NCI-H1694 (cell line): ENCODE measurements at regions not wholly inside any gene's neighbourhood (a gene's known extent, or its start where the extent isn't known, plus 50 kb on each side); places are given as distances from the start of the nearest gene placed in this dataset.
"Not testable (repeated sequence)": the region's sequence is repeated elsewhere in the genome, so short reads cannot be mapped to it uniquely, and the experiment has no call there.

Experiments used
- DNase-seq: peaks from one replicate; lab custom pipeline; 2025; lab: John Stamatoyannopoulos, UW

- no peak for DNase-seq
Measured at GRCh38 chr4:128565565-128566186, 243.8 kb upstream of the JADE1 start.

GRCh38 chr4:128565054-128565453, 244.4 kb upstream of the JADE1 start:
- DNase-seq: no peak

GRCh38 chr4:128564081-128564630, 245.3 kb upstream of the JADE1 start:
- no peak for DNase-seq

DNA sequence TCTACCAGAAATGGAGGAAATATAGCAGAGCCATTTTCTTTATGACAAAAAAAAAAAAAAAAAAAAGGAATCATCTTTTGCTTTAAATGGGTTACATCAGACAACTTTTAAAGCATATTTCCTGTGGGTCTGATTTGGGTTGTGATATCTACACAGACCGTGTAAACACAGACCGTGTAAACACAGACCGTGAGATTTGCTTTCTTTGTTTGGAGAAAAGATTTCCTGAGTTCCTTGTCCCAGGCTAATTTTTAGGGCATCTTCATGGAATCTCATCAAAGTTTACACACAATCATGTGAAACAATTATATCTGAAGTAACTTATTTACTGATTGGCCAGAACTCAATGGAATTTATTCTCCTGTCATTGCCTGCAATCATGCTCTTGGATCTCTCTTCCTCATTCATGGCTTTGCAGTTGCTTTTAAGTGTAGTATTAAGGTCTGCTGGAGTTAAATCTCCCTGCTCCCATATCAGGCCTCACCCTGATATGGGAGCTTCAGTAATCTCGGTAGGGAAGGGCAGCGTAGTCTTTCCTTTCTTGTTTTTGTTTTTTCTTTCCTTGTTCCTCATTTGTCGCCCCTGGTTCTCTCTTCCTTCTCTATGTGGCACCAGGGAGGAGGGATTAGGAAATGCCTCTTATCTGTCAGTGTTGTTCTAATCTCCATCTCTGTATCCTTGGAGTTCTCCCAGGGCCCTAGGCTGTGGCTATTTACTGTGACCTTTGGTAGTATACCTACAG, 248.6 kb upstream of the JADE1 start:
- no peak for DNase-seq

- DNase-seq: no peak
Measured at GRCh38 chr4:128558896-128559679, 250.4 kb upstream of the JADE1 start.

DNA sequence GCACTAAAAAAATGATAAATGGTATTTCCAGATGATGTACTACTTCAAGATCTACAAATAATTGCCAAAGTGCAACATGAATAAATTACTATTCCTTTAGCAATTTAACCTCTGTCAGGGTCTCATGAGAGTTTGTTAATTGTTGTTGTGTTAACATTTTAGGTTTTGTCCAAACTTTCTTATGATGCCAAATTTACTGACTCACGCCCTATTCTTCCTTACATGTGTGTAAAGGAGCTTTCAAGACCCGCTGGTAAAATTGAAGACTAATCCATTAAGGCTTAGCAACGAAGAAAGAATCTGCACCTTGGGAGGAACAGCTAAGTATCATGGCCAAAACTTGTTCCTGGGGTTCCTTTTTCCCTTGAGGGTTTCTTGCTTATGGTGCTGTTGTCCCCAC, 252.7 kb upstream of the JADE1 start:
- DNase-seq: no peak

- DNase-seq: no peak
Measured at GRCh38 chr4:128553686-128554515, 255.6 kb upstream of the JADE1 start.

GRCh38 chr4:128552586-128552907, 257.0 kb upstream of the JADE1 start:
- DNase-seq: no peak

DNA sequence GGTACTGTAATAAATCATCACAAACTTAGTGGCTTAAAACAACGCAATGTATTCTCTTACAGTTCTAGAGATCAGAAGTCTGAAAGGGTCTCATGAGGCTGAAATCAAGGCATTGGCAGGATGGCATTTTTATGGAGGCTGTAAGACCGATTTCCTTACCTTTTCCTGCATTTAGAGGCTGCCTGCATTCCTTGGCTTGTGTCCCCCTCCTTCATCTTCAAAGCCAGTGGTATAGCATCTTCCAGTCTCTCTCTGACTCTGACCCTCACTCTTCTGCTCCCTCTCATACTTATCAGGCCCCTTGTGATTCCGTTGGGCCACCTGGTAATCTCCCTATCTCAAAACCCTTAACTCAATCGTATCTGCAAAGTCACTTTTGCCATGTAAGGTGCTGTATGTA, 258.2 kb upstream of the JADE1 start:
- DNase-seq: no peak

DNA sequence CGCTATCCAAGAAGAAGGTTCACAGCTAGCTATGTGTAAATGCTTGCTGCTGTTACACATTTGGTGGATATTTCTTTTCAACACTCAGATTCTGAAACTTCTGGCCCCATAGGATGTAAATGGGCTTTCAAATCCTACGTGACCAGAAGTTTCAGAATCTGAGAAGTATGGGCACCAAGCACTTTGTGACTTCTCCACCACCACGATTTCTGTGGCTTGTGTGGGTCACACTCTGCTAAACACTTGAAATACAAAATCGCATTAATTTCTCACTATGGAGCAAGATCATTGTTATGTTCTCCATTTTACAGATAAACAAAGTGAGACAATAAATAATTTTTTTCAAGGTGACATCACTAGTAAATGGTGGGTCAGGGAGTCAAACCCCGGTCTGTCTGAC, 259.4 kb upstream of the JADE1 start:
- no peak for DNase-seq

DNA sequence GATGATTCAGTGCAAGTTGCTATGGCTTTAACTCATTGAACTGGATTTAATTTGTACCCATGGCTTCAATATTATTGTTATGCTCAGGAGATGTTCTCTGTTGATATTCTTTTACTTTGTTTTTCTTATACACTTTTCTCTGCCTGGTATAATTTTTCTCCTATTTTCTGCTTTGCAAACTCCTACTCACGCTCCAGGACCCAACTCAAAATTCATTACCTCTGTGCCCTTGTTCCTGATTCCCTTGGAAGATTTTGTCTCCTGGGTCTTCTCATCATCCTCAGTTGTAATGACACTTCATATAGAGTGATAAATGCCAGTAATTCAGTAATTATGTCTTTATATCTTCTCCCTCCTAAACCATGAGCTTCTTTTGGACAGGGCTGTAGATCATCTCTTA, 259.9 kb upstream of the JADE1 start:
- DNase-seq: no peak

GRCh38 chr4:128548381-128548780, 260.8 kb upstream of the PGRMC2 start:
- no peak for DNase-seq

DNA sequence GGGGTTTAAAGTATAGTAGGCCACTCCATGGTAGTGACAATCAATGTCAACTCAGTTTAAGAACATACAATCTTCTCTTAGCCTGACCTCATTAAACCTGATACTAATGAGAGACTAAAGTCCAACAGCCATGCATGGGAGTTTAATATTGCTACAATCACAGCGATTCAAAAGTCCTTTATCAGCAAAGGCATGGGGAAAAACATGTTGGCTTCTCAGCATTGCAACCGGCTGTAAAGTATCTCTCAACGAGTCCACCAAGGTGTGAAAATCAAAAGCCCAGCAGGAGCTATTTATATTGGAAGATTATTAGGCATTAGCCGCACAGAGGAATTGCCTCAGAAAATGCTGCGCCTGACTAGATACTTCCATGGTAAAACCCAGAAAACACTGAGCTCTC, 256.7 kb upstream of the PGRMC2 start:
- DNase-seq: no peak

DNA sequence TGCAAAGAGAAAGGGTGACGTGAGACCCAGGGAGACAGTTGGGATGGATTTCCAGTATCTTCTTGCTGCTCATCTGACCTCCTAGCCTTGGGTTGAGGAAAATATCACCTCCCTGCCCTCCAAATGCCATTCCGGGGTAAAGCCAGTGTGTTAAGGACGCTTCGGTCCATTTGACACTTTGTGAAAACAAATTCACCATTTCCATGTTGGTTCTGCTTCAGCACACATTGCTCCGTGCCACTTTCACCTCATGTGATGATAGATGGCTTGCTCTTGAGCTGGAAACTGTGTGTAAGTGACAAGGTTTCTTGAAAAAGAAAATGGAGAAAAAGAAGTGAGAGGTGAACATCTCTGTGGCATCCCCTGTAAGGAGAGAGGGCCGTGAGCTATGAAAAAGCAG, 256.1 kb upstream of the PGRMC2 start:
- no peak for DNase-seq

DNA sequence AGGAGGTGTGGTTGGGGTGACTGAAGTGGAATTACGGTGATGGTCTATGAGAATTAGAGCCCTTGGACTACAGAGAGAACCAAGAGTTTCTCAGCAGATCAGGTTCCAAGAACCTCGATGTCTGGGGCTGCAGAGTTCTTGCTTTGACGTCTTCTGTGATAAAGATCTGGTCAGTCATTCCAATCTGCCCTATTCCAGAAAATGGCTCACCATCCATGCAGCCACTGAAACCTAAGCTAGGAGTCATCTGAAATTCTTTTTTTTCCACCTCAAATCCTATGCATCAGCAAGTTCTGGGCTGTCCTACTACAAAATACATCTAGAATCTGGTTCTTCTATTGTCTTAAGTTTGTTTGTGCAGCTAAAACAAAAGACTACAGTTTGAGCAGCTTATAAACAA, 254.4 kb upstream of the PGRMC2 start:
- DNase-seq: no peak

GRCh38 chr4:128540122-128540521, 252.5 kb upstream of the PGRMC2 start:
- DNase-seq: no peak

DNA sequence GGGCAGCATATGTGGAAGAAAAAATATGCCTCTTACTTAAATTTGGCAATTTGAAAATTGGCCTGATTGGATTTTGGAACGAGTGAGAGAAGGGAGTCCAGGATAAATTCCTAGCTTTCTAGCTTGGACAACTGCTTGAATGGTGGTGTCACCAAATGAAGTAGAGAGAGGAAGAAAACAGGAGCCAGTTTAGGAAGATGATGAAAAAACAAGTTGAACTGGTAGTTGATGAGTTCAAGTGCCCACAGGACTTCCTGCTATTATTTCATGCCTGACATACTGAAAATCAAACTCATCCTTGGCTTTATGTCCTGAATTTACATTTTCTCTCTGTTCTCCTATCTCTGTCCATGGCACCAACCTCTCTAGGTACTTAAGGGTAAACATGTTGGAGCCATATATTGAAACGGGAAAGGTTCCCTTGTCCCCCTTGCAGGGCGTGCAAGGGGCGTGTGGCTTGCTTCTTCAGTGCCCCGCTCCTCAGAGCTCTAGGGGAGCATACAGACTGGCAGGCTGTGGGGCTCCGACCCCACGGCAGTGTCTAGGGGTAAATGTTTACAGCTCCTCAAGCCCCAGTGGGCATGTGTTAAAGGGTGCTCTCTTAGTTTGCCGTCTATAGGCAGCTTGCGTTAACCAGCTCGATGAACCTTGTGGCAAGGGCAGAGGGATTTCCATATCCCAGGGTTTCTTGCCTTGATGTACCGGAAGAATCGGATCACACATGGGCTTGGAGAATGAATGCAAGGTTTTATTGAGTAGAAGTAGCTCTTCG, 250.7 kb upstream of the PGRMC2 start:
- DNase-seq: no peak

DNA sequence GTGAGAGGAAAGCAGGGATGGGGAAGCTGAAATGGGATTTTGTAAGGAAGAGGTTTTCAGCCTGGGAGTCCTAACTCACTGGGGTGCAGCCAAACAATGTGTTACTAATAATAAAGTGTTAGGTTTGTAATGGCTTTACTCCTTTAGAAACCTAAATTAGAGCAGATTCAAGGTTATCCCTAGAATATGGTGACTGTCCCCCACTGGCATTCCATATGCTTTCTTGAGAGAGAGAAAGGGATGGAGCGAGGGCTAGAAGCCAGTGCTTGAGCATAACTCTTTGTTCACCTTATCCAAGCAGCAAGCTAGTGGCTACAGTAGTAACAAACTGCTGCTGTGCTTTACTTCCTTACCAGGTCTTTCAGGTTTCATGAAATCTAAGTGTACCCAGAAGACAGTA, 249.1 kb upstream of the PGRMC2 start:
- no peak for DNase-seq

DNA sequence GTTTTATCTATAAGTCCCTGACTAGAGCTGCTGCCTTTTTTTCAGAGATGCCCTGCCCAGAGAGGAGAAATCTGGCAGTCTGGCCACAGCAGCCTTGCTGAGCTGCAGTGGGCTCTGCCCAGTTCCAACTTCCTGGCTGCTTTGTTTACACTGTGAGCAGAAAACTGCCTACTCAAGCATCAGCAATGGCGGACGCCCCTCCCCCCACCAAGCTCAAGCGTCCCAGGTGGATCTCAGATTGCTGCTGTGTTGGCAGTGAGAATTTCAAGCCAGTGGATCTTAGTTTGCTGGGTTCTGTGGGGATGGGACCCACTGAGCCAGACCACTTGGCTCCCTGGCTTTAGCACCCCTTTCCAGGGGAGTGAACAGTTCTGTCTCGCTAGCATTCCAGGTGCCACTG, 247.9 kb upstream of the PGRMC2 start:
- DNase-seq: not testable (repeated sequence)

- no peak for DNase-seq
Measured at GRCh38 chr4:128528793-128529553, 241.4 kb upstream of the PGRMC2 start.
